ENCODE measurements at regions not wholly inside any gene's neighbourhood (a gene's known extent, or its start where the extent isn't known, plus 50 kb on each side); places are given as distances from the start of the nearest gene placed in this dataset.
"Not testable (repeated sequence)": the region's sequence is repeated elsewhere in the genome, so short reads cannot be mapped to it uniquely, and the experiment has no call there.

DNA sequence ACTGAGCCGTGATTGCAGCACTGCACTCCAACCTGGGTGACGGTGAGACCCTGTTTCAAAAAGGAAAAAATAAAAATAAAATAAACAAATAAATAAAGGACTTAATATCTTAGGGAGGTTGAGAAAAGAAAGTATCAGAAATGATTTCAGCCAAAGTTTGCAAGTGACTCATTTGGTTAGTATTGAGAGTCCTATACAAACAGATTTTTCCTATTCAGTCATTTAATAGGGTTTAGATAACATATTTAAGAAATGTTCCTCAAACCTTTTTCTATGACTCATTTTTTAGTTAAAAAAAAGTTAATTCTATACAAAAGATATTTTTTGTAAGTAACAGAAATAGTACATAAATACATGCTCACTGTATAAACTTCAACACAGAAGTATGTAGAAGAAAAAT is 235.1 kb downstream of the GJA1 start:
- TF ChIP-seq, protein P1, sequence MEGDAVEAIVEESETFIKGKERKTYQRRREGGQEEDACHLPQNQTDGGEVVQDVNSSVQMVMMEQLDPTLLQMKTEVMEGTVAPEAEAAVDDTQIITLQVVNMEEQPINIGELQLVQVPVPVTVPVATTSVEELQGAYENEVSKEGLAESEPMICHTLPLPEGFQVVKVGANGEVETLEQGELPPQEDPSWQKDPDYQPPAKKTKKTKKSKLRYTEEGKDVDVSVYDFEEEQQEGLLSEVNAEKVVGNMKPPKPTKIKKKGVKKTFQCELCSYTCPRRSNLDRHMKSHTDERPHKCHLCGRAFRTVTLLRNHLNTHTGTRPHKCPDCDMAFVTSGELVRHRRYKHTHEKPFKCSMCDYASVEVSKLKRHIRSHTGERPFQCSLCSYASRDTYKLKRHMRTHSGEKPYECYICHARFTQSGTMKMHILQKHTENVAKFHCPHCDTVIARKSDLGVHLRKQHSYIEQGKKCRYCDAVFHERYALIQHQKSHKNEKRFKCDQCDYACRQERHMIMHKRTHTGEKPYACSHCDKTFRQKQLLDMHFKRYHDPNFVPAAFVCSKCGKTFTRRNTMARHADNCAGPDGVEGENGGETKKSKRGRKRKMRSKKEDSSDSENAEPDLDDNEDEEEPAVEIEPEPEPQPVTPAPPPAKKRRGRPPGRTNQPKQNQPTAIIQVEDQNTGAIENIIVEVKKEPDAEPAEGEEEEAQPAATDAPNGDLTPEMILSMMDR (IDR thresholded peaks at IDR 0.05) = no peak

DNA sequence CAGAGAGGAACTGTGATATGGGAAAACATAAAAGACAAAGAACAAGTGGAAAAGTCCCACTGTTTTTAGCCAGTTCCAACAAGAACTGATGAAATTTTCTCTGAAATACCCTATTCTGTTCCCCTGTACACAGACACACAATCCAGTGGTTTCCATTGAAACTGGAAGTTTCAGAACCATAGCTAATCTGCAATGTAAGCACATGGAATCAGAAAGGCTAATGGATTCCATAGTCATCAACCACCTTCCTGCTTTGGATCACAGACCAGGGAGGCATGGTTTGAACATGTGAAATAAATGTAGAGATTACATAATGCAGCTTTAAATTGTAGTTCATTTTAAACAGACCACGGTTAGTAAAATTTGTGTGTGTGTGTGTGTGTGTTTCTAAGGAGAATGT is 242.1 kb downstream of the GJA1 start:
- no peaks in the 10 kb centered on the region for H3K36me3 ChIP-seq (ENCODE audit: control insufficient read depth, insufficient read depth, low read length)
- no peak overlapping the region for H3K27ac ChIP-seq
- no peaks in the 10 kb centered on the region for H3K9me3 ChIP-seq (ENCODE audit: control insufficient read depth, low read length)
- no peaks in the 10 kb centered on the region for H3K79me2 ChIP-seq
- no peak overlapping the region for H2AFZ ChIP-seq
- H3K4me3 ChIP-seq (ENCODE audit: low read depth, low read length) = no peak overlapping the region
- H3K27me3 ChIP-seq (ENCODE audit: control insufficient read depth, insufficient read depth, low read length) = no peaks in the 10 kb centered on the region
- H3K4me1 ChIP-seq = no peaks in the 10 kb centered on the region
- TF ChIP-seq, protein P1 (IDR thresholded peaks at IDR 0.05) = no peak
- H3K9ac ChIP-seq = no peak overlapping the region
- no peak overlapping the region for H3K4me2 ChIP-seq (ENCODE audit: low read length)

More for the DNA sequence above, 235.1 kb downstream of the GJA1 start:
- Histone ChIP-seq H3K4me1 (no peaks in the 10 kb centered on the region), H3K4me2 (ENCODE audit: low read length) (no peak overlapping the region), H3K79me2 (no peaks in the 10 kb centered on the region), H3K27ac (no peak overlapping the region), H3K9ac (no peak overlapping the region), H3K4me3 (ENCODE audit: low read depth, low read length) (no peak overlapping the region), H2AFZ (no peak overlapping the region), H3K27me3 (ENCODE audit: control insufficient read depth, insufficient read depth, low read length) (no peaks in the 10 kb centered on the region), H3K9me3 (ENCODE audit: control insufficient read depth, low read length) (no peaks in the 10 kb centered on the region), H3K36me3 (ENCODE audit: control insufficient read depth, insufficient read depth, low read length) (no peaks in the 10 kb centered on the region)

DNA sequence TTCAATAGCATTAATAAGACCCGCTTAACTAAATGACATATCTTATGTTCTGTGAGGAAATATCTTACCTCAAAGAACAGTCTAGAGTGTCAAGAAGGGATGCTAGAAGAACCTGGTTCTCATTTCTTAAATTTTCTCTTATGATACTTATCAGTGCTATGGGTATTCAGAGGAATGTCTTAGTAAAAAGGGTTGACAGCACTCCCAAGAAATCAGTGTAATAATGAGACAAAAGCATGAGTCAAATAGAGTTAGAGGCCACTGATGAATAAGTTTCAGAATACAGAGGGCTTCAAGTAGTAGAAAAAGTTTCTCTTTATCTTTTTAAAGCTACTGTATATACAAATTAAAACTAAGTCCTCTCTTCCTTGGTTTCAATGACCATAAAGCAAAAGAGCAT is 242.8 kb downstream of the GJA1 start:
- no peak overlapping the region for H3K4me3 ChIP-seq (ENCODE audit: low read depth, low read length)
- no peaks in the 10 kb centered on the region for H3K27me3 ChIP-seq (ENCODE audit: control insufficient read depth, insufficient read depth, low read length)
- H3K9me3 ChIP-seq (ENCODE audit: control insufficient read depth, low read length) = no peaks in the 10 kb centered on the region
- H3K27ac ChIP-seq = no peak overlapping the region
- H3K4me1 ChIP-seq = no peaks in the 10 kb centered on the region
- H3K79me2 ChIP-seq = no peaks in the 10 kb centered on the region
- TF ChIP-seq, protein P1 (IDR thresholded peaks at IDR 0.05) = no peak
- no peaks in the 10 kb centered on the region for H3K36me3 ChIP-seq (ENCODE audit: control insufficient read depth, insufficient read depth, low read length)
- no peak overlapping the region for H3K9ac ChIP-seq
- no peak overlapping the region for H2AFZ ChIP-seq
- H3K4me2 ChIP-seq (ENCODE audit: low read length) = no peak overlapping the region

DNA sequence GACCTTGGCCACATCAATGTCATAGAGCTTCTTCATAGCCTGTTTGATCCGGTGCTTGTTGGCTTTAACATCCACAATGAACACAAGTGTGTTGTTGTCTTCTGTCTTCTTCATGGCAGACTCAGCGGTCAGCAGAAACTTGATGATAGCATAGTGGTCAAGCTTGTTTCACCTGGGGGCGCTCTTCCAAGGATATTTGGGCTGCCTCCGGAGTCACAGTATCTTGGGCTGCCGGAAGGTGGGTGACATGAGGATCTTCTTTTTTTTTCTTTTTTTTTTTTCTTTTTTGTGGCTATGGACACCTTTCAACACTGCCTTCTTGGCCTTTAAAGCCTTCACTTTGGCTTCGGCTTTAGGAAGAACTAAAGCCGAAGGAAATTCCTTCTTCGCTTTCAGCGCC is 244.6 kb downstream of the GJA1 start:
- no peak overlapping the region for H3K9ac ChIP-seq
- H3K36me3 ChIP-seq (ENCODE audit: control insufficient read depth, insufficient read depth, low read length) = no peaks in the 10 kb centered on the region
- H3K27me3 ChIP-seq (ENCODE audit: control insufficient read depth, insufficient read depth, low read length) = no peaks in the 10 kb centered on the region
- no peak overlapping the region for H3K27ac ChIP-seq
- no peak overlapping the region for H3K4me3 ChIP-seq (ENCODE audit: low read depth, low read length)
- no peak overlapping the region for H2AFZ ChIP-seq
- no peak overlapping the region for H3K4me2 ChIP-seq (ENCODE audit: low read length)
- no peaks in the 10 kb centered on the region for H3K9me3 ChIP-seq (ENCODE audit: control insufficient read depth, low read length)
- TF ChIP-seq, protein P1 (IDR thresholded peaks at IDR 0.05) = no peak
- H3K4me1 ChIP-seq = no peaks in the 10 kb centered on the region
- no peaks in the 10 kb centered on the region for H3K79me2 ChIP-seq

DNA sequence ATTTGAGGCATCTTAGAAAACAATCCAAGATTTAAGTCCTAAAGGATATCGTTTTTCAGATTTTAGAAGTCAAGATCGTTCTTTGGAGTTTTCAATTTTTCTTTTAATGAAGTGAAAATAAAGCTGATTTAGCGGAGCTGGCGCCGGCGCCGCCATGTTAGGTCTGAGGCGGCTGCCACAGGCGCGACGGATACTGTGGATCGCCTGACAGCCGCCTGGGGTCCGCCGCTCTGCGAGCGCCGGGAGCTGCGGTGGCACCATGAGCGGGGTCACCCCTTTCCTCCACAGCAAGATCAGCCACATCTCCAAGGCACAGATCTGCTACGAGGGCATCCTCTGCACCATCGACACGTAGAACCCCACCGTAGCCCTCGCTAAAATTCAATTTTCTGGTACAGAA is 247.2 kb downstream of the GJA1 start:
- no peaks in the 10 kb centered on the region for H3K27me3 ChIP-seq (ENCODE audit: control insufficient read depth, insufficient read depth, low read length)
- H3K4me1 ChIP-seq = no peaks in the 10 kb centered on the region
- H3K4me3 ChIP-seq (ENCODE audit: low read depth, low read length) = no peak overlapping the region
- H3K4me2 ChIP-seq (ENCODE audit: low read length) = no peak overlapping the region
- no peak overlapping the region for H3K27ac ChIP-seq
- TF ChIP-seq, protein P1 (IDR thresholded peaks at IDR 0.05) = no peak
- H3K79me2 ChIP-seq = no peaks in the 10 kb centered on the region
- no peak overlapping the region for H2AFZ ChIP-seq
- H3K9ac ChIP-seq = no peak overlapping the region
- H3K9me3 ChIP-seq (ENCODE audit: control insufficient read depth, low read length) = no peaks in the 10 kb centered on the region
- no peaks in the 10 kb centered on the region for H3K36me3 ChIP-seq (ENCODE audit: control insufficient read depth, insufficient read depth, low read length)

DNA sequence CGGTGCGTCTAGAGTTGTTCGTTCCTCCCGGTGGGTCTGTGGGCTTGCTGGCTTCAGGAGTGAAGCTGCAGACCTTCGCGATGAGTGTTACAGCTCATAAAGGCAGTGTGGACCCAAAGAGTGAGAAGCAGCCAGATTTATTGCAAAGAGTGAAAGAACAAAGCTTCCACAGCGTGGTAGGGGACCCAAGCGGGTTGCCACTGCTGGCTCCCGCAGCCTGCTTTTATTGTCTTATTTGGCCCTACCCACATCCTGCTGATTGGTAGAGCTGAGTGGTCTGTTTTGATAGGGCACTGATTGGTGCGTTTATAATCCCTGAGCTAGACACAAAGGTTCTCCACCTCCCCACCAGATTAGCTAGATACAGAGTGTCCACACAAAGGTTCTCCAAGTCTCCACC is 250.4 kb downstream of the GJA1 start:
- not testable (repeated sequence) for H3K79me2 ChIP-seq; H3K27me3 ChIP-seq (ENCODE audit: control insufficient read depth, insufficient read depth, low read length); H3K27ac ChIP-seq; H3K36me3 ChIP-seq (ENCODE audit: control insufficient read depth, insufficient read depth, low read length); H3K4me1 ChIP-seq; H2AFZ ChIP-seq; H3K4me2 ChIP-seq (ENCODE audit: low read length); H3K4me3 ChIP-seq (ENCODE audit: low read depth, low read length); H3K9ac ChIP-seq; H3K9me3 ChIP-seq (ENCODE audit: control insufficient read depth, low read length)

Data from parathyroid adenoma (tissue), 2 donors.